GM21515 (cell line): ENCODE measurements at regions not wholly inside any gene's neighbourhood (a gene's known extent, or its start where the extent isn't known, plus 50 kb on each side); places are given as distances from the start of the nearest gene placed in this dataset.

Experiments
- ATAC-seq: cut with Tn5 transposase; IDR thresholded peaks from one replicate; pipeline ENCODE4 v1.9.1; 2021; ENCODE audit not compliant: unreplicated experiment

DNA sequence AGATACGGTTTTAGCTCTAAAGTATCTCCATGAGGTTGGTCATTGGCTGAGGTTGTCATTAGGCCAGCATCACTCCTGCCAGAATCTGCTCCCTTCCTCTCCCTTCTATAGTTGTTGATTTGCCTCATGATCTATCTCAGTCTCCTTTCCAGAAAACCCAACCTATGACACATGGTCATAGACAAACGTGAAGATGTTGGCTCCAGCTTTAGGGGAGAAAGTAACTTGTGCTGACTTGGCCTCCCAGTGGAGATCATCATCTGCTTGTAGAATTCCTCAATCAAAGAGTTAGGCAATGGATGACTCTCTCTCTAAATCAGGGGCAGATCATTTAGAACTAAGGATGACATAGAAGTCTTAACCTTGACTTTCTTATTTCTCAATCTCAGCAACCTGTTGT is 894.4 kb downstream of the TTLL7 start:
- ATAC-seq, result no peak

DNA sequence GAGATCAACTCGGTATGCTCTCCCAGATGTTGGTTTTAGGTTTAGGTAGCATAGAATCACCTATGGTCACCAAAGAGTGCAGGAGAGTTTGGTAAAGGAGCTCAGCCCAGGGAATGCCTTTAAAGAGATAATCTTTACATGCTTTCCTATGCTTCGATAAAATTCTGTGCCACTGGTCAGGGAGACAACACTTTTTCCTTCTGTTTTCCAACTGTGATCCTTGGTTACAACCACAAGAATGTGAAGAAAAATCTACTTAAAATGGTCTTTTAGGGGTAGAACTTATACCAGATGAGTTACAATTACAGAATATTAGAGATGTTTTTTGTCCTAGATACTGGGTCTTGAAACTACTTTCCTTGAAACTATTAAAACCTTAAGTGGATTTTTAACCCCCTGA is 895.6 kb downstream of the TTLL7 start:
- ATAC-seq, result no peak

DNA sequence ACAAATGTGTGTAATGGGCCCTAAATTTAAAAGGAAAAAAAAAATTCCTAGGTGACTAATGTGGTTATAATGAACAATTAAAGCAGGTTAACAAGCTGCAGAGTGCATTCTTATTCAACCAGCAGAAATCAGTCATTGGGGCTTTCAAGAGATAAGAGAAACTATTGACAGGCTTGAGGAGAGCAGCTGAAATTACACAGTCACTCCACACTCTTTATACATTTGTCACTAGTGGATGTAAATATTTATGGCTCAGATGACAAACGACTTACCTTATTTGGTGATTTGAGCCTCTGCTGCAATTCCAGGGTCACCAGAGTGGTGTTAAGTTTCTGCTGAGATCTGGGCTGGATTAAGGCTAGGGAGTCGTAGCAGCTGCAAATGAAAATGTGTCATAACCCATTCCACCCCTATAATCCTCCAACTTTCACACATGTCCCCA is 896.3 kb downstream of the TTLL7 start:
- ATAC-seq, result no peak

DNA sequence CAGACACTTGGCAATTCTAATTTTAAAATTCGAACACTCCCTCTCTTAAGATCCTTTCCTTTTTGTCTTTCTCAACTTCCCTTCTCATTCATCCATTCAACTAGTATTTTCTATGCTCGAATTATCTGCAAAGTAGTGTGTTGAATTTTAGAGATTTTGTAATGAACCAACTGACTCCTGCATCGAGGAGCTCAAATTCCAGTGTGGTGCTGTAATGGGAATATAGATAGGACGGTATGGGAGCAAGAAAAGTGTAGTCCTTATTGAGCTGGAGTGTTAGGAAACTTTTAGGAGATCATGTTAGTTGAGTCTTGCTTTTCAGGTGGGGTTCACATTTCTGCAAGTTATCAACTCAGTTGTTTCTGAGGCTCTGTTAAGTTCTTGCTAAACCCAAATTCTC is 897.5 kb downstream of the TTLL7 start:
- ATAC-seq, result no peak

DNA sequence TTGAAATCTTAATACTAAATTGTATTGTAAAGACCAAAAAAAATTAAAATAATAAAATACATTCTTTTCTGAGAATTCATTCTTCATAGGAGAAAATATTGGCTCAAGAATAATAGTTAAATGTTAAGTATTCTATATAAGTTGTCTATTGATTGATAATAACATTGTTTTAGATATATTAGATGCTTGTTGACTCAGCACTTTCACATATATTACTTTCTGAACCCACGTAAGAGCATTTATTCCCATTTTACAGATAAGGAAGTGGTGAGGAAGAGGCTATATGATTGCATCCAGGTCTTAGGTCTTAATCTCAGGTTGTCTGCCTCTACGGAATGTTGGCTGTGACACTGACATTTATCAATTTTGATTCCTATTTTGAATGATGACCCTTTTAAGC is 898.8 kb downstream of the TTLL7 start:
- ATAC-seq, result no peak

DNA sequence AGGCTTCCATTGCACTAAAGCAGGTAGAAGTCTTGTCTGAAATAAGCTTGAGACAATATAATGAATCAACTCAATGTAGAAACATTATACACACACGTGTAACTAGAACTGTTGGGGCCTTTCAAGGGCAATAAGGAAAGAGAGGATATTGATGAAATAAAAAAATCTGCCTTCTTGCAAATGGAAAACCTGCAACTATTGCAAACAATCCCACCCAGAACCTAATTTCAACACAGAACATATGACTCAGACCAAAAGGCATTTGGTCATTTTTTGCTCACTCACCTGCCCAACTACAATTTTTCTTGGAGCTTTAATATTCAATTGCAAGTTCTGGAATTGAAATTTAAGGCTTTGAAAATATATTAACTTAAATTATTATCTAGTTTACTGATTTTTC is 900.1 kb downstream of the TTLL7 start:
- no peak for ATAC-seq

DNA sequence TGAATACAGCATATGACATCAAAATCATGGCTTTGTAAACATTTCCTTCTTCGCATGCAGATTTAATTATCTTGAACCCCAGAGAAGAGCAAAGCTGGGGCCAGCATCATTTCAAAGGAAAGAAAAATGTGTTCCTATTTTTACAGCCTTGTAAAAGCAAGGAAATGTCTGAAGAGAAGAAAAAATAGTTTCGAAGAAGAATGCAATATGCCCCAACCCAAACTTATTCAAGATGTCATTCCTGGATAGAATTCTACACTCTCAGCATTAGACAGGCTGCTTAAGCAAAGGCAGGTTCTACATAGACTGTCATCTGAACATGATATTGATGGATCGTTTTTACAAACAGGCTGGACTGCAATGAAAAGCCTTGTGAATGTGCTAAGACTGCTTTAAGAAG is 900.8 kb downstream of the TTLL7 start:
- no peak for ATAC-seq

DNA sequence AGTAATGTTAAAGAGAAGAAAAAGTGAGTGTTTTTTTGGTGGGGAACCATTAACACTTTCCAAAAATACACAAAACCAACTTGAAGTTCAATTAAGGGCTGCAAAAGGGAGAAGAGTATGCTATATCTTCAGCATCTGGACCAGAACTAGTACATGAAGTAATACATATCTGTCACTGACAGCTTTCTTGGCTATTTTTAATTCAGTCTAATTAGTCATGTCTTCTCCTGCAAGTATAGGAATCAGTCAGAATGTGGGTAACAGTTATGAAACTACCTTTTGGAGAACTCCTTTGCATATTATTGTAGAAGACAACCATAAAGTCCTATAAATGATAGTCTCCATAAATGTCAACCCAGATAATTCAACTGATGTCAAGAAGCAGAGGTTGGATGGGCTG is 901.2 kb downstream of the TTLL7 start:
- ATAC-seq, result no peak

DNA sequence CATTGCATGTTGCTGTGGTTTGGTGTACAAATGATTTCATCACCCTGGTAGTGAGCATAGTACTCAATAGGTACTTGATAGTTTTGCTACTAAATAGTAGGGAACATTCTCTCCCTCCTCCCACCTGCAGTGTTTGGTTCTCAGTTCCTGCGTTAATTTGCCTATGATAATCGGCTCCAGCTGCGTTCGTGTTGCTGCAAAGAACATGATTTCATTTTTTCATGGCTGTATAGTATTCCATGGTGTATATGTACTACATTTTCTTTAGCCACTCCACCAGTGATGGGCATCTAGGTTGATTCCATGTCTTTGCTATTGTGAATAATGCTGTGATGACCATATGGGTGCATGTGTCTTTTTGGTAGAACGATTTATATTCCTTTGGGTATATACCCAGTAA is 903.4 kb downstream of the TTLL7 start:
- no peak for ATAC-seq

DNA sequence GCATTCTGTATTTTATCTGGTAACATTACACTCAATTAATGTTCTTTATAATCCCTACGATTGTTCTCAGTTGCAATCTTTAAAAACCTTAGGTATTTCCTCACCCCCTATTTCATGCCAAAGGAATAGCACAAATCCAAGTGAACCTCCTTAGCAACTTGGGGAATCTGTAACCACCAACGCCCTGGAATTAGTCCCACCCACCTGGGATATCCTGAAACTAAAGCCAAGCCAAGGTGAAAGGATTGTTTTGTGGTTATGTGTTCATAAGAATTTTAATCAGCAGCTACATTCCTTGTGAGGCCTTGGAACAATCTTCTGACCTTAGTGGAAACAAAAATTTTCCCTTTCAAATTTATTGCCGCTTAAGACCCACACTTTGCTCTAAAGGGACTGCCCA is 908.7 kb downstream of the TTLL7 start:
- ATAC-seq, result no peak

DNA sequence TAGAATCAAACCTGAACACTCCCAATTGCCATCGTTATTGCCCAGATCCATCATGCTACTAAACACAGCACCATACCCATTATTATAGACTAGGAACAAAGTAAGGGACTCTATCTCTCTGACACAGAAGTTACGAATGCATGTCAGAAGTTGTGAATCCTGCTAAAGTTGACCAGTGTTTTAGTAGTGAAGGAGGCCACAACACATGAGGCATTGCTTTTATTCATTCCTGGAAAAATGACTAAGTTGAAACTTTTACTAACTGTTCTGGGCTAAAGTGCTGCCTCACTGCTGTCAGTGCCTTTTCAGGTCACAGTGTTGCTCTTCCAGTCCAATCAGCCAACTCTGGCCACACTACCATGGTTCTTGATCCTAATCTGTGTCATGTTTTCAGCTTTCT is 911.1 kb downstream of the TTLL7 start:
- ATAC-seq, result no peak

DNA sequence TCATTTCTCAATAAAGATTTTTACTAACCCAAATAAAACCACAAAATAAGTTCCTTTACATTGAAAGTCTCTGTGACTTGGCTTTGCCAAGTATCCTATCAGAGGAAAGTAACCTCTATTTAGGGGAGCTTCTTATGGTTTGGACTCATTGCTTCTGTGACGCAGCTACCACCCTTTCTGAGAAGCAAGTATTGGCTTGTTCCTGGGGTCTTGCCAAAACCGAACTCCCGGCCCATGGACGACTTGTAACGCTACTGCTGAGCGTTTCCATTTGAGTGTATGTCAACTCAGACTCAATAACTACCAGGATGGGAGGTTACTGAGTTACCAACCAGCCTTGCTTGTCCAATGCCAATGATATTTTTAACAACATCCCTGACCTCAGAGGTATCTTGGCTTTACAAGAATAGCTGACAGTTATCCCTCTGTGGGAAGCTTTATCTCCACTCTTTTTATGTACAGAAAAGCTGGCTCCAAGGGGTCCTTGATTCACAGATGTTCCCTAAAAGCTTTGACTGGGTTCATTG is 911.9 kb downstream of the TTLL7 start:
- no peak for ATAC-seq

DNA sequence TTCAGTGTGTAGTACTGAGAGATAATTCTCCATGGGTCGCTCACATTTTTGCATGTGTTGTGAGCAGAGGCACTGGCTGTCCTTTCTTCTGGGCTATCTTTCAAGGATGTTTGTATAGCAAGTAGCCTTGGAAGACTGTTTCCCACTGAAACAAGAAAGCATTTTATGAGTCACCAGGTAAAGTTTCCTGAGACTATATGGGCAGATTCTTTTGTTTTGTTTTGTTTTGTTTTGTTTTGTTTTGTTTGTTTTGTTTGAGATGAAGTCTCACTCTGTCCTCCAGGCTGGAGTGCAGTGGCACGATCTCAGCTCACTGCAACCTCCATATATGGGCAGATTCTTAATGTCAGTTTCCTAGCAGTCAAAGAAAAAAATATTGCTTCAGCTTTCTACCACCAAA is 912.6 kb downstream of the TTLL7 start:
- ATAC-seq, result no peak

DNA sequence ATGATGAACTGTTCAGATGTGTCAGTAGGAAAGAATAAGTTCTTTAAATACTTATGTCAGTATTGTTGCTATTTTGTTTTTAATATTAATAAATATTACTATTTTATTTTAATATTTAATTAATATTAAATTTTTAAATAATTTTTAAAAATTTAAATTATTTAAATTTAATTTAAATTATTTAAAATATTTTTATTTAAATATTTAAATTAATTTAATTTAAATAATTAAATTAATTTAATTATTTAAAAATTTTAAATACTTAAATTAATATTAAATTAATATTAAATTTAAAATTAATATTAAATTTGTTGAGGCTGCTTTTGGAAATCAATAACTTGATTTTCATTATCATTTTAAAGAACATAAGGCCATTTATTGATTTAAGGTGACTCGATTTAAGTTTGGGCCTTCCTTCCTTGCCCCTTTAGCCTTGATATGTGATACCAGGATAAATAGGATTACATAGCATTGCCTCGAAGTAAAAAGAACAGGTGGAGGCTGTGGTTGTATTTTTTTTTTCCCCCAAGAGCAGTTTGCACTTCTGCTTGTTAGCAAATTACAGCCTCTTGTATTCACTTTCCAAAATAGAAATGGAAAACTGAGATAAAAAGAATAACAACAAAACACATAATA is 915.2 kb downstream of the TTLL7 start:
- ATAC-seq, result no peak

DNA sequence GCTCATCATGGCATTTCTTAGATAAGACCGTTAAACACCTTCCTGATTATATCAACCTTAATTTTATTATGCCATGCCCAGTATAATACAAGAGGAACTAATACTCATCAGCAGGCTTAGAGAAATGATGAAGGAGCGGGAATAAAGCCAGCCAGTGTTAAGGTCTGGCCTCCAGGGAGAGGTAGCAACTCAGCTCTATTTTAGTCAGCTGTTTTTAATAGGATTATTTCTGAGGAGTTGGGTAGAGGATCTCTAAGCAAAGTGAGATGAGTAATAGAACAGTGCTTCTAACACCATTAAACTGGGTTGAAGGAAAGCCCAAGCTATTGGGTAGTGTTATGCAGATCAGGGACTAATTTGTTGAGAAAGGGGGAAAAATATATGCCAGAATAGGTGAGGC is 921.5 kb downstream of the TTLL7 start:
- ATAC-seq, result no peak

DNA sequence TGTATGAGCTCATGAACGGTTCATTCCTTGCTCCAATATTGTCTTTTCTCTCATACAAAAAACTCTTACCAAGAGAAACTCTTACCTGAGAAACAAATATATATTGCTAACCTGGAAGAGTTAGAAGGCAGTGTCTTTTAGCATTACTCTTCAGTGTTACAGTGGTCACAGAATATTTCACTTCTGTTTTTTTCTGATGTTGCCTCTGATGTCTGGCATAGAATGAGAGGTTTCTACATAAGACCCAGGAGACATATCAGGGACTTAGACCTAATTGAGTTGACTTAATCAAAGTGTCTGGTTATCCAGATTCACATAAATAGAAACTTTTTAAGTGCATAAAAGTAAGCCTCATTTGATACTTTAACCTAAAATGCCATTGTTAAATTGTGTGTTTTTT is 923.8 kb downstream of the TTLL7 start:
- ATAC-seq, result no peak

DNA sequence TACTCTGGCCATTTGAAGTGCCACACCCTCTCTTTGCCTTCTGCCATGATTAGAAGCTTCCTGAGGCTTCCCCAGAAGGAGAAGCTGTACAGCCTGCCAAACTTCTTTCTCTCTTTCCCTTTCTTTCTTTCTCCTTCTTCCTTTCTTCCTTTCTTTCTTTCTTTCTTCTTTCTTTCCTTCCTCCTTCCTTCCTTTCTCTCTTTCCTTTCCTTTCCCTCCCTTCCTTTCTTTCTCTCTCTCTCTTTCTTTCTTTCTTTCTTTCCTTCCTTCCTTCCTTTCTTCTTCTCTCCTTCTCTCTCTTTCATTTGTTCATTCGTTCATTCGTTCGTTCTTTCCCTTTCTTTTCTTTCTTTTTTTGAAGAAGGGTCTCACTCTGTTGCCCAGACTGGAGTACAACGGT is 931.0 kb downstream of the TTLL7 start:
- ATAC-seq, result no peak

DNA sequence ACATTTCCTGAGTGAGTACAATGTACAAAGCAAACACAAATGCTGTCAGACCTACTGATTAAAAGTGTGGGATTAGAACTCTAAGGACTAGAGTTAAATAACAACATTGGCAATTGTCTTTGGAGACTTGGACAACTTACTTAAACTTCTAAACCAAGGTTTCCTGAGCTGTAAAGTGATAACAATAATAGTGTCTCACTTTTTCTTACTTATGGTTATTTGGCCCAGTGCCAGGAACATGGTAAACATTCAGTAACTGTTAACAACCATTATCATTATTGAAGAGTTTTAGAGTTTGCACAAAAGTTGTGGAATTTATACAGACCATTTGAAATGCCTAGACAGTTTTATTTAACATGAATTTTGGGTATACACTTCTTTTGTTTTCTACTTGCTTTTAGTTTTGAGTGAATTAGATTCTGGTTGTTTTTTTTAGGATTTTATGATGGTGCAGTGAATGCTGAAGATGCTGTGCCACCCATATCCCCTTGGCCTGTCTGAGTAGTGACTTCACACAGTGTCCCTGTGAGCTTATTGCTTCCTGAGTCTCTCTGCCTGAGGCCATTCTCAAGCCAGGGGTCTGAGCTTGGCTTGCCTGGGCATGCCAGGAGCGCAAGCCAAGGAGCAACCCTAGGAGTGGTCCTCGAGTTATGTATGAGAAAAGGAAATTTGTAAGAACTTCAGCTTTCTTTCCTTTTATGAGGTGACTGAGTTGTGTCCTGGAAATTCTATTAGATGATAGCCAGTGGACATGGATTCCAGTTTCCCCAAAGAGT is 932.8 kb downstream of the TTLL7 start:
- no peak for ATAC-seq

DNA sequence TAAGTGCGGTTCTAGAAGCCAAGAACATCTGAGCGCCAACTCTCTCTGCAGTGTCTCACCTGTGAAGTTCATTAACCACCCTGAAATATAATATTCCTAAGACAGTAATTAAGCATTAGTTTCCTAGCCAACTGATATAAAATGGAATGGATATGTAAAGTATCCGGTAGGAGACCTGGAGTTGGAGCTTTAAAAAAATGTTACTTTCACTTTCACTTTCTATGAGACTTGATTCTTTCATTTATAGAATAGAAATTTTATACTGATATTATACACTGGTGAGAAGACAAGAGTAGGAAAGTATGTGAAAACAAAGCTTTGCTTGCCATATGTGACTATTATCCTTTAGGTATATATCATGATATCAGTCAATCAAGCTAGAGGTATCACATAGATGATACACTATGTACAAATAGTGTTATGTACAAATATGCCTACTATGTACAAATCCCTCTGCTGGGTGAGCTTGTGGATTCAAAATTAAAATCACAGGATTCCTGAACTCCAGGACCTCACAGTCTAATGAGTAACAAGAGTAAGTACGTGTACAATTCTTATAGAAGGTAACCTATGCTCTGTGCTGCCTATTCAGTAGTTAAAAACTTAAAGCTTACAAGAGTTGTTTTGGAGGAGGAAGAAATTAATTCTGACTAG is 934.2 kb downstream of the TTLL7 start:
- ATAC-seq, result no peak

DNA sequence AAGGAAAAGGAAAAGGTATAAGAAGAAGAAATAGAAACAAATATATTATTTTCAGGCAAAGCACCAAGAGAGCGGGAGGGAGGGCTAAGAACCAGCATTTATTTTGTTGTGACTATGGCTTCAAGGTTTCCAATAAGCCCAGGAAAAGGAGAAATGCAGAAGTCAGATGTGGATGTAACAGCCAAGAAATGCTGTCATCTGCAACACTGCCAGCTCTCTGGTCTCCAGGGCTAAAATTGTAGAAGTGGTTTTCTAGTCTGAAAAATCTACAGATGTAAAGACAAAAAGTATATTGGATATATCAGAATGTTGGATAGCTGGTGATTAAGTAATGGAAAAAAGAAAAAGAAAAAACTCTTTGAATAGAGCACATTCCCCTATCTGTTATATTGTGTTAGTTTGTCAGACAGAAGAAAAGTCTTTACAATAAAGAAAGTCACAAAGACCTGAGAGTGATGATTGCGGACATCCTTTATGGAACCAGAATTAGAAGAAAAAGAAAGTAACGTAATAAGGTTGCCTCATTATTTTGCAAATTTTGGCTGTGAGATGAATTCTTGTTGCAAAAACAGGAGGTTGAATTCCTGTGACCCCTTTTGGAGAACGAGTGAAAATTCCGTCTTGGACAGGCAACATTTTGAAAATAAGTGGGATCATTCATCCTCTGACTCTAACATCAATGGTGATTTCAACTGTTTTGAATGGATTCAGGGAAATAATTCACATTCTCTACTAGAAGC is 938.1 kb downstream of the TTLL7 start:
- no peak for ATAC-seq

DNA sequence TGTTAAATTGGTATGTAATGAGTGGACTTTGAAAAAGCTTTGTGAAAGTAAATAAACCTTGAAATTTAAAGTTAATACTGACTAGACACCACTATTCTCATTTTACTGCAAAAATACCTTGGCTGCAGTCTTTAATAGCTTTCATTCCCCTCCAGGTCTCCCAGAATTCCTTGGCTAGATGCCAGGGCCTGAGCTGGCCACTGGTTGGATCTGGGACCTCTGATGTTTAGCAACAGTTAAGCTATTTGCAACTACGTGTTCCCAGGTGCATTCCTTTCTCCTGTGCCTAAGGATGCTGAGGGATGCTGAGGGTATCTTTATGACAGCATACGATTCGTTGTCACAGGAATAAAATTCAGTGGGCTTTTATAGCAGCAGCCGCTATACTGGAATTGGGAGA is 938.7 kb downstream of the TTLL7 start:
- no peak for ATAC-seq
